ENCODE measurements at regions not wholly inside any gene's neighbourhood (a gene's known extent, or its start where the extent isn't known, plus 50 kb on each side); places are given as distances from the start of the nearest gene placed in this dataset.

DNA sequence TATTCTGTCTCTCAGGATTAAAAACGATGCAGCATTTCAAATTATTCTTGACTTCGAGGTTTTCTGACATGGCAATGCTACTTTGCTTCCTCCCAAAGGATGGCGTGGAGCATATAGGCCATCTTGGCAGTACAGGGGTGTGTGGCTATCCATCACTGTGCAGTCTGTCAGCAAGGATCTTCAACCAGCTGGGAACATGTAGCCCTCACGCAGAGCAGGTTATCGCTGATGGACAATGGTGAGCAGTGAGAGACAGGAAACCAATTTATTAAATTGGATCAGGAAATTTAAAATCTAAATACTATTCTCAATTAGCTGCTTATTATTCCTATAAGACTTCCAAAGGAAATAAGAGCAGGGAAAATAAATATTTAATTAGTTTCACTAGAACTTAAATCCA is 615.3 kb downstream of the OTOL1 start:
- no peaks in the 10 kb centered on the region for H3K27me3 ChIP-seq (ENCODE audit: control insufficient read depth in 2 of 2, insufficient read depth in 1 of 2, low read length in 1 of 2)
- DNase-seq (ENCODE audit: low read depth in 6 of 9, low spot score in 9 of 9) = no peak
- WGBS = 93% methylated on average over 5 of the region's 5 CpGs

DNA sequence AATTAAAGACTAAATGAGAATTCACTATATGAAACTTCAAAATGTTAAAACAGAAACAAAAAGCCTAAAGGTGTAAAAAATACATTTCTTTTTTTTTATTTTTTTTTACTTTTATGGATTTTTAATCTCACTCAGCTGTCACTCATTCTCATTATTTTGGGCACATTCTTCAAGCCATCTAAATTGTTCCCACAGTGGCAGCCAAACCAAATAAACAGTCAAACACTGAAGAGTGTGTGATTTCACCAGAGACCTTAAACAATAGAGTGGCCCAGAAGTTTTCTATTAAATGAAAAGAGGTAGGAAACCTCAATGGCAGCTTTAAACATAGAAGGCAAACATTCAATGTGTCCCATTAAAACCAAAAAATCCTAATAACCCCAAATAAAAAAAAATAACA is 616.1 kb downstream of the OTOL1 start:
- Histone ChIP-seq H3K9me3 (ENCODE audit: control insufficient read depth in 2 of 2, insufficient read depth in 1 of 2, low read length in 1 of 2) (no peaks in the 10 kb centered on the region), H3K27ac (ENCODE audit: low read depth in 1 of 2, low read length in 1 of 2) (no peak overlapping the region), H3K4me3 (ENCODE audit: low read length in 2 of 2) (no peak overlapping the region), H3K4me1 (ENCODE audit: control insufficient read depth in 2 of 2, insufficient read depth in 2 of 2, low read length in 2 of 2) (no peaks in the 10 kb centered on the region), H3K36me3 (ENCODE audit: control insufficient read depth in 2 of 2, insufficient read depth in 2 of 2, low read length in 1 of 2) (no peaks in the 10 kb centered on the region), H3K27me3 (ENCODE audit: control insufficient read depth in 2 of 2, insufficient read depth in 1 of 2, low read length in 1 of 2) (no peaks in the 10 kb centered on the region)
- DNase-seq (ENCODE audit: low read depth in 6 of 9, low spot score in 9 of 9) = no peak

More for the DNA sequence above, 615.3 kb downstream of the OTOL1 start:
- Histone ChIP-seq H3K4me1 (ENCODE audit: control insufficient read depth in 2 of 2, insufficient read depth in 2 of 2, low read length in 2 of 2) (no peaks in the 10 kb centered on the region), H3K27ac (ENCODE audit: low read depth in 1 of 2, low read length in 1 of 2) (no peak overlapping the region), H3K36me3 (ENCODE audit: control insufficient read depth in 2 of 2, insufficient read depth in 2 of 2, low read length in 1 of 2) (no peaks in the 10 kb centered on the region), H3K4me3 (ENCODE audit: low read length in 2 of 2) (no peak overlapping the region), H3K9me3 (ENCODE audit: control insufficient read depth in 2 of 2, insufficient read depth in 1 of 2, low read length in 1 of 2) (no peaks in the 10 kb centered on the region)

DNA sequence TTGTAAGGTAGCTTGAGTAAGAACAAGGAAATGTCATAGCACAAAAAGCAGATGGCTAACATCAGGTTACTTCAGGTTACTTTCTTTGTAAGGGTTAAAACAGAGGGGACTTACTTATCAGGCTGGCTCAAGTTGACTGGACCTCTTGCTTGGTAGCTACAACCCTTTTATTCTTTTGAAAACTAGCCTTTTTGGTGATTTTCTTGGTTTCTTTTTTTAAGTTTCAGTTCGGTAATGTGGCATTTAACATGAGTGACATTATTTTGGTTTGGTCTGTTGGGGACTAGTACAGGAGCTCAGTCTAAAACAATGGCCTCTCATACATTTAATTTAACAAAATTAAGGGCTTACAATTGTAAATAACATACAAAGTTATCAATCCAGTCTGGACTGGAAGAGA is 621.4 kb downstream of the OTOL1 start:
- 93% methylated on average over 1 of the region's 1 CpG for WGBS
- H3K4me1 ChIP-seq (ENCODE audit: control insufficient read depth in 2 of 2, insufficient read depth in 2 of 2, low read length in 2 of 2) = no peaks in the 10 kb centered on the region
- no peak for DNase-seq (ENCODE audit: low read depth in 6 of 9, low spot score in 9 of 9)
- H3K27me3 ChIP-seq (ENCODE audit: control insufficient read depth in 2 of 2, insufficient read depth in 1 of 2, low read length in 1 of 2) = no peaks in the 10 kb centered on the region
- no peaks in the 10 kb centered on the region for H3K36me3 ChIP-seq (ENCODE audit: control insufficient read depth in 2 of 2, insufficient read depth in 2 of 2, low read length in 1 of 2)
- H3K9me3 ChIP-seq (ENCODE audit: control insufficient read depth in 2 of 2, insufficient read depth in 1 of 2, low read length in 1 of 2) = no peaks in the 10 kb centered on the region
- H3K27ac ChIP-seq (ENCODE audit: low read depth in 1 of 2, low read length in 1 of 2) = no peak overlapping the region
- no peak overlapping the region for H3K4me3 ChIP-seq (ENCODE audit: low read length in 2 of 2)

DNA sequence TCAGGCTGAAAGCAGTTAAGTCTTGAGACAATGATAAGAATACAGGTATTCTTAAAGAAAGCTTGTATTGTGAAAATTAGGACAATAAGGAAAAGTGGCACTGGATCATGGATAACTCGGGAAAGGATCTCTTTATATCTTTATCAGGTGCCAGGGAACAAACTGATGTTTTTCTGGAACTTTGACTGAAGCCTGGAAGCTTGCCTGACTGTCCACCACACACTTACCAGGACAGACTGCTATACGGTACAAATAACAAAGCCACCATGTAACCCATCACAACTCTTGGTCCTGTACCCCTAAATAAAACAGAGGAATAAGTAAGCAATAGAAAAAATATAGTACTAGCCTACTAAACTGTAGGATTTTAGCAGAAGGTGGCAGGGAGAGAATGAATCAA is 623.0 kb downstream of the OTOL1 start:
- 80% methylated on average over 2 of the region's 2 CpGs for WGBS
- Histone ChIP-seq H3K36me3 (ENCODE audit: control insufficient read depth in 2 of 2, insufficient read depth in 2 of 2, low read length in 1 of 2) (no peaks in the 10 kb centered on the region), H3K9me3 (ENCODE audit: control insufficient read depth in 2 of 2, insufficient read depth in 1 of 2, low read length in 1 of 2) (no peaks in the 10 kb centered on the region), H3K27me3 (ENCODE audit: control insufficient read depth in 2 of 2, insufficient read depth in 1 of 2, low read length in 1 of 2) (no peaks in the 10 kb centered on the region), H3K4me1 (ENCODE audit: control insufficient read depth in 2 of 2, insufficient read depth in 2 of 2, low read length in 2 of 2) (no peaks in the 10 kb centered on the region), H3K27ac (ENCODE audit: low read depth in 1 of 2, low read length in 1 of 2) (no peak overlapping the region), H3K4me3 (ENCODE audit: low read length in 2 of 2) (no peak overlapping the region)
- no peak for DNase-seq (ENCODE audit: low read depth in 6 of 9, low spot score in 9 of 9)

DNA sequence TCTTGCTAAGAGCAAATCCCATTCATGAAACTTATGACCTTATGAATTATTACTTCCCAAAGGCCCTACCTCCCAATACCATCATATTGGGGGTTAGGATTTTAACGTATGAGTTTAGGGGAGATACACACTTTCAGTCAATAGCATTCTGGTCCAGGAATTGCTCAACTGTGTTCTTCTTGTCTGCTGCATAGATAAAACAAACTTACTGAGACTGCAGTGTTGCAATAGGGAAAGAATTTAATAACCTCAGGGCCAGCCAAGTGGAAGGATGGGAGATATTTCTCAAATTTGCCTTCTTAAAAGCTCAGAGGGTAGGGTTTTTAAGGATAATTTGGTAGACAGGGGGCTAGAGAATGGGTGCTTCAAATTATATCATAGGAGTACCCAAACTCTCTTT is 625.8 kb downstream of the OTOL1 start:
- H3K36me3 ChIP-seq (ENCODE audit: control insufficient read depth in 2 of 2, insufficient read depth in 2 of 2, low read length in 1 of 2) = no peaks in the 10 kb centered on the region
- no peaks in the 10 kb centered on the region for H3K4me1 ChIP-seq (ENCODE audit: control insufficient read depth in 2 of 2, insufficient read depth in 2 of 2, low read length in 2 of 2)
- no peak overlapping the region for H3K27ac ChIP-seq (ENCODE audit: low read depth in 1 of 2, low read length in 1 of 2)
- WGBS = 93% methylated on average over 1 of the region's 1 CpG
- no peaks in the 10 kb centered on the region for H3K27me3 ChIP-seq (ENCODE audit: control insufficient read depth in 2 of 2, insufficient read depth in 1 of 2, low read length in 1 of 2)
- no peak for DNase-seq (ENCODE audit: low read depth in 6 of 9, low spot score in 9 of 9)
- no peak overlapping the region for H3K4me3 ChIP-seq (ENCODE audit: low read length in 2 of 2)
- no peaks in the 10 kb centered on the region for H3K9me3 ChIP-seq (ENCODE audit: control insufficient read depth in 2 of 2, insufficient read depth in 1 of 2, low read length in 1 of 2)

DNA sequence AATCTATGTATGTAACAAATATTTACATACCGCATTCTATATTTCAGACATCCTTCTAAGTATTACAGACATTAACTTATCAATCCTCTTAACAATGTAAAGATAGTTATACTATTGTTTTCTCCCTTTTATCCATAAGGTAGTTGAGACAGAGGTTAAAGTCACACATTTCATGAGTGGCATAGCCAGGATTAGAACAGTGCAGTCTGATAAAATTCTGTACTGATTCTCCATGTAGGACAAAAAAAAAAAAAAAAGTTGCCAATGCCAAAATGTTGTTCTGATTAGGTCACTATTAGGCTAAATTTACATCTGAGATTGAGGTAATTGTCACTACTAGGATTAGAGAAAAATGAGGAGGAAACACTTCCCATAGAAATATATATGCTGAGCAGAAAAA is 629.2 kb downstream of the OTOL1 start:
- Histone ChIP-seq H3K27me3 (ENCODE audit: control insufficient read depth in 2 of 2, insufficient read depth in 1 of 2, low read length in 1 of 2) (no peaks in the 10 kb centered on the region), H3K9me3 (ENCODE audit: control insufficient read depth in 2 of 2, insufficient read depth in 1 of 2, low read length in 1 of 2) (no peaks in the 10 kb centered on the region), H3K36me3 (ENCODE audit: control insufficient read depth in 2 of 2, insufficient read depth in 2 of 2, low read length in 1 of 2) (no peaks in the 10 kb centered on the region), H3K4me3 (ENCODE audit: low read length in 2 of 2) (no peak overlapping the region), H3K27ac (ENCODE audit: low read depth in 1 of 2, low read length in 1 of 2) (no peak overlapping the region), H3K4me1 (ENCODE audit: control insufficient read depth in 2 of 2, insufficient read depth in 2 of 2, low read length in 2 of 2) (no peaks in the 10 kb centered on the region)
- WGBS = 98% methylated on average over 1 of the region's 1 CpG
- DNase-seq (ENCODE audit: low read depth in 6 of 9, low spot score in 9 of 9) = no peak

DNA sequence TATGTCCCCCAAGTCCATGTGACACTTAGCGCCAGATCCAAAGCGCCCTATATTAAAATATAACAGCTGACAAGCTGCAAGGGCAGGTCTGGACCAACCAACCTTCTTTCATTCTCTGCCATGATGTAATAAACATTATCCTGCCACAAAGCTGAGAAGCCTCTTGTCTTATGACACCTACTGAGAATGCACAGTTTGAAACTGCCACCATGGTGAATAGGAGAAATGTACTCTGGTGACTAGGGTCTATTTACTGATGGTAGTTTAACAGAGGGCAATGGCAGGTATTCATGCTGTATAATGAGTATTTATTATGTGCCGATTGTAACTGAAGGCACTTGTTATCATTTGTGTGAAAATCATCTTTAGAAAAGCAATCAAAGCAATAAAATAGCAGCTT is 634.0 kb downstream of the OTOL1 start:
- 93% methylated on average over 3 of the region's 3 CpGs for WGBS
- H3K27ac ChIP-seq (ENCODE audit: low read depth in 1 of 2, low read length in 1 of 2) = no peak overlapping the region
- H3K4me3 ChIP-seq (ENCODE audit: low read length in 2 of 2) = no peak overlapping the region
- H3K36me3 ChIP-seq (ENCODE audit: control insufficient read depth in 2 of 2, insufficient read depth in 2 of 2, low read length in 1 of 2) = no peaks in the 10 kb centered on the region
- DNase-seq (ENCODE audit: low read depth in 6 of 9, low spot score in 9 of 9) = no peak
- H3K4me1 ChIP-seq (ENCODE audit: control insufficient read depth in 2 of 2, insufficient read depth in 2 of 2, low read length in 2 of 2) = no peaks in the 10 kb centered on the region
- H3K9me3 ChIP-seq (ENCODE audit: control insufficient read depth in 2 of 2, insufficient read depth in 1 of 2, low read length in 1 of 2) = no peaks in the 10 kb centered on the region
- no peaks in the 10 kb centered on the region for H3K27me3 ChIP-seq (ENCODE audit: control insufficient read depth in 2 of 2, insufficient read depth in 1 of 2, low read length in 1 of 2)

DNA sequence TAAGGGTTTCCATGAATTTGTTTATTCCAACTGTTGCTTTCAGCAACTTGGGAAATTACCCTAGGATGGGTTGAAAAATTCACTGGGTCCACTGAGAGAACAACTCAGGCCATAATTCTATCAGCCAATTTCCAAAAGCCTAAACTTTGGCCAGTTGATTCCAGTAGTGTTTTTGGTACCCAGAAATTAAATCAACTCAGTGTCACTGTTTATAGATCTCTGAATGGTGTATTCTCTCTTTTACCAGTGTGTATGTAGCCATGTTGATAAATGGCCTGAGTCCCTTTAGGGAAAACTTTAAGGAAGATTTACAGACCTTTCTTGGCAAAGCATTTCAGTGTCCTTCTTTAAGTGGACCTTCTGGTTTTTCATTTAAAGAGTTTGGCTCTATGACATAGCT is 636.4 kb downstream of the OTOL1 start:
- no peak overlapping the region for H3K27ac ChIP-seq (ENCODE audit: low read depth in 1 of 2, low read length in 1 of 2)
- no peaks in the 10 kb centered on the region for H3K27me3 ChIP-seq (ENCODE audit: control insufficient read depth in 2 of 2, insufficient read depth in 1 of 2, low read length in 1 of 2)
- DNase-seq (ENCODE audit: low read depth in 6 of 9, low spot score in 9 of 9) = no peak
- no peaks in the 10 kb centered on the region for H3K36me3 ChIP-seq (ENCODE audit: control insufficient read depth in 2 of 2, insufficient read depth in 2 of 2, low read length in 1 of 2)
- H3K4me3 ChIP-seq (ENCODE audit: low read length in 2 of 2) = no peak overlapping the region
- no peaks in the 10 kb centered on the region for H3K9me3 ChIP-seq (ENCODE audit: control insufficient read depth in 2 of 2, insufficient read depth in 1 of 2, low read length in 1 of 2)
- no peaks in the 10 kb centered on the region for H3K4me1 ChIP-seq (ENCODE audit: control insufficient read depth in 2 of 2, insufficient read depth in 2 of 2, low read length in 2 of 2)

DNA sequence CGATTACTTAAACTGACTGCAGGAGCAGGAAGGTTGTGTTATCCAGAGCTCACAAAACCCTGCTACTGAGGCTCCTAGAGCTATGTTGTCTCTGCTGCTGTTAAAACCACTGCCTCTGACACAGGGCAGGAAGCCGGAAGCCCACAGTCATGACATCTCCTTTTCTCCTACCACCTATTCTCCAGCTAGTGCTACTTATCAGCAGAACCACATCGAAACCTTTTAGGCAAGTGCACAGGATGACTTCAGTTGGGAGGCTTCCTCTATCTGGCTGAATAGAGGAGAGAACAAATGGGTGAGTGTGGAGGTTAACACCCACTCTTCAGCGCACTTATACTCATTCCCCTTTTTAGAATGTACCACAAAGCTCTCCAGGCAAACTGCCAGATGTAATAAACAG is 638.0 kb downstream of the OTOL1 start:
- peak in 8 of 9 donors; percentile 8 to 72 (median 37) for DNase-seq (ENCODE audit: low read depth in 6 of 9, low spot score in 9 of 9)
- Histone ChIP-seq H3K27ac (ENCODE audit: low read depth in 1 of 2, low read length in 1 of 2) (peak overlapping the region in 1 of 2 donors; percentile 23), H3K4me1 (ENCODE audit: control insufficient read depth in 2 of 2, insufficient read depth in 2 of 2, low read length in 2 of 2) (no peaks in the 10 kb centered on the region), H3K9me3 (ENCODE audit: control insufficient read depth in 2 of 2, insufficient read depth in 1 of 2, low read length in 1 of 2) (no peaks in the 10 kb centered on the region), H3K4me3 (ENCODE audit: low read length in 2 of 2) (no peak overlapping the region), H3K36me3 (ENCODE audit: control insufficient read depth in 2 of 2, insufficient read depth in 2 of 2, low read length in 1 of 2) (no peaks in the 10 kb centered on the region), H3K27me3 (ENCODE audit: control insufficient read depth in 2 of 2, insufficient read depth in 1 of 2, low read length in 1 of 2) (no peaks in the 10 kb centered on the region)
- WGBS = 30% methylated on average over 4 of the region's 4 CpGs

DNA sequence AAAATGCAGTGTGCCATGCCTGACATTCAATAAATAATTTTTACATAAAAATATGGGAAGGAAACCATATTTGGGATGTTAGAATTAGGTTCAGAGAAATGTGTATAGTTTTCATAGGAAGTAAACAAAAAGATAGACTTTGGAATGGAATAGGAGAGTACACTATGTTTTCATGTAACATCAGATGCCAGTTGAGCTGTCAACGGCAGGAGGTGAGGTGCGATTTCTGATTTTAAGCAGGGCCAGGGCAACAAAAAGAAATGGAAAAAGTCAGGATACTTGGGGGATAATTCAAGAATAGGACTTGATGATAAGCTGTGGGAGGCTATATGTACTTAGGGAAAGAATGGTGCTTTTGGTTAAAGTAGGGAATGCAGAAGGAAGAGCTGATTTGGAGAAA is 639.5 kb downstream of the OTOL1 start:
- WGBS = 97% methylated on average over 2 of the region's 2 CpGs
- no peak overlapping the region for H3K27ac ChIP-seq (ENCODE audit: low read depth in 1 of 2, low read length in 1 of 2)
- H3K4me3 ChIP-seq (ENCODE audit: low read length in 2 of 2) = no peak overlapping the region
- H3K27me3 ChIP-seq (ENCODE audit: control insufficient read depth in 2 of 2, insufficient read depth in 1 of 2, low read length in 1 of 2) = no peaks in the 10 kb centered on the region
- H3K9me3 ChIP-seq (ENCODE audit: control insufficient read depth in 2 of 2, insufficient read depth in 1 of 2, low read length in 1 of 2) = no peaks in the 10 kb centered on the region
- DNase-seq (ENCODE audit: low read depth in 6 of 9, low spot score in 9 of 9) = no peak
- no peaks in the 10 kb centered on the region for H3K36me3 ChIP-seq (ENCODE audit: control insufficient read depth in 2 of 2, insufficient read depth in 2 of 2, low read length in 1 of 2)
- H3K4me1 ChIP-seq (ENCODE audit: control insufficient read depth in 2 of 2, insufficient read depth in 2 of 2, low read length in 2 of 2) = no peaks in the 10 kb centered on the region
